ENCODE measurements at regions not wholly inside any gene's neighbourhood (a gene's known extent, or its start where the extent isn't known, plus 50 kb on each side); places are given as distances from the start of the nearest gene placed in this dataset.
"Not testable (repeated sequence)": the region's sequence is repeated elsewhere in the genome, so short reads cannot be mapped to it uniquely, and the experiment has no call there.

GRCh38 chr17:5877948-5878347 is 192.2 kb upstream of the WSCD1 start:
- DNase-seq, result peak; percentile 51

GRCh38 chr17:5881849-5882248 is 188.3 kb upstream of the WSCD1 start:
- intact Hi-C loops (cut with DNase I), result no loop called here
- ATAC-seq, result no peak
- no peak for DNase-seq

More at GRCh38 chr17:5877948-5878347, 192.2 kb upstream of the WSCD1 start:
- intact Hi-C loops (cut with DNase I), result no loop called here
- peak; percentile 65 to 73 for ATAC-seq

GRCh38 chr17:5883775-5884665 is 186.2 kb upstream of the WSCD1 start:
- intact Hi-C loops (cut with DNase I), result no loop called here
- no peak for ATAC-seq
- no peak for DNase-seq

- intact Hi-C loops (cut with DNase I), result no loop called here
- DNase-seq (no peak), ATAC-seq (no peak)
Observed at GRCh38 chr17:5885336-5885735, 184.8 kb upstream of the WSCD1 start.

GRCh38 chr17:5888811-5889210 is 181.4 kb upstream of the WSCD1 start:
- DNase-seq, result no peak
- no peak for ATAC-seq
- intact Hi-C loops (cut with DNase I), result no loop called here

GRCh38 chr17:5892921-5893675 is 177.1 kb upstream of the WSCD1 start:
- intact Hi-C loops (cut with DNase I), result no loop called here
- DNase-seq (no peak), ATAC-seq (no peak)

GRCh38 chr17:5893741-5894140 is 176.4 kb upstream of the WSCD1 start:
- DNase-seq (no peak), ATAC-seq (no peak)
- intact Hi-C loops (cut with DNase I), result no loop called here

- ATAC-seq, result no peak
- intact Hi-C loops (cut with DNase I), result no loop called here
Observed at GRCh38 chr17:5895276-5895675, 174.9 kb upstream of the WSCD1 start.

GRCh38 chr17:5896215-5896614 is 174.0 kb upstream of the WSCD1 start:
- DNase-seq (no peak), ATAC-seq (no peak)
- intact Hi-C loops (cut with DNase I), result no loop called here

More at GRCh38 chr17:5895276-5895675, 174.9 kb upstream of the WSCD1 start:
- no peak for DNase-seq

- intact Hi-C loops (cut with DNase I), result no loop called here
- DNase-seq (no peak), ATAC-seq (no peak)
Observed at GRCh38 chr17:5897275-5897911, 172.8 kb upstream of the WSCD1 start.

GRCh38 chr17:5897981-5898380 is 172.2 kb upstream of the WSCD1 start:
- ATAC-seq; intact Hi-C loops (cut with DNase I); DNase-seq: not testable (repeated sequence)

GRCh38 chr17:5898406-5898805 is 171.8 kb upstream of the WSCD1 start:
- ATAC-seq, result no peak
- intact Hi-C loops (cut with DNase I), result no loop called here
- no peak for DNase-seq

GRCh38 chr17:5899496-5900195 is 170.5 kb upstream of the WSCD1 start:
- no peak for DNase-seq
- ATAC-seq, result no peak
- intact Hi-C loops (cut with DNase I), result no loop called here

GRCh38 chr17:5901731-5902130 is 168.4 kb upstream of the WSCD1 start:
- intact Hi-C loops (cut with DNase I), result no loop called here
- no peak for DNase-seq
- no peak for ATAC-seq

GRCh38 chr17:5902181-5903140 is 167.7 kb upstream of the WSCD1 start:
- DNase-seq (no peak), ATAC-seq (no peak)
- intact Hi-C loops (cut with DNase I), result no loop called here

- DNase-seq, result no peak
- intact Hi-C loops (cut with DNase I), result no loop called here
- ATAC-seq, result no peak
Observed at GRCh38 chr17:5911919-5912318, 158.3 kb upstream of the WSCD1 start.

- ATAC-seq (no peak), DNase-seq (no peak)
- intact Hi-C loops (cut with DNase I), result no loop called here
Observed at GRCh38 chr17:5913032-5913531, 157.1 kb upstream of the WSCD1 start.

- no peak for DNase-seq
- ATAC-seq, result no peak
- intact Hi-C loops (cut with DNase I), result no loop called here
Observed at GRCh38 chr17:5913641-5914040, 156.5 kb upstream of the WSCD1 start.
